Transverse colon (tissue), 4 donors: ENCODE measurements at regions not wholly inside any gene's neighbourhood (a gene's known extent, or its start where the extent isn't known, plus 50 kb on each side); places are given as distances from the start of the nearest gene placed in this dataset.

Source experiments
- DNase-seq: peaks from one replicate; pipeline ENCODE4 v3.0.0-alpha.2; 2019
- H3K27ac ChIP-seq, 4 donors: fragments of 200-600 bp; sonication (generic); 2 replicates each; pipeline ENCODE4 v1.5.1; 2016 to 2018; ENCODE audit warnings: inconsistent platforms in 4 of 4
- H3K27me3 ChIP-seq: fragments of 200-600 bp; sonication (generic); 2 replicates; pipeline ENCODE4 v1.5.1; 2017; ENCODE audit warnings: inconsistent platforms
- H3K36me3 ChIP-seq, 4 donors: fragments of 200-600 bp; sonication (generic); 2 replicates each; pipeline ENCODE4 v1.5.1; 2017 to 2019; ENCODE audit warnings: inconsistent platforms in 4 of 4
- H3K4me1 ChIP-seq, 4 donors: fragments of 200-600 bp; sonication (generic); 2 replicates each; pipeline ENCODE4 v1.5.1; 2017 to 2020; ENCODE audit warnings: inconsistent platforms in 4 of 4
- H3K4me3 ChIP-seq, 4 donors: fragments of 200-600 bp; sonication (generic); 1 replicate in 1 of 4; 2 replicates in 3 of 4; pipeline versions ENCODE4 v1.5.1 to v1.6.1; 2017 to 2019; ENCODE audit warnings: inconsistent platforms in 4 of 4
- H3K9me3 ChIP-seq, 2 donors: fragments of 200-600 bp; sonication (generic); 2 replicates each; pipeline ENCODE4 v1.5.1; 2017 to 2019; ENCODE audit warnings: inconsistent platforms in 2 of 2
- EP300 ChIP-seq: sonication (generic); formaldehyde crosslinking; IDR thresholded peaks from one replicate; pipeline ENCODE4 v1.6.1; 2017; ENCODE audit warnings: antibody characterized with exemption, low read depth
- POLR2A ChIP-seq: fragments of 450-650 bp; IDR thresholded peaks from one replicate; pipeline ENCODE4 v1.6.1; 2016; ENCODE audit warnings: antibody characterized with exemption, mild to moderate bottlenecking, moderate library complexity
- POLR2AphosphoS5 ChIP-seq, 3 donors: sonication (generic); formaldehyde crosslinking; IDR thresholded peaks; one replicate each; pipeline ENCODE4 v1.6.1; 2016; ENCODE audit warnings: antibody characterized with exemption in 3 of 3
- WGBS, 2 donors: methylation state at CpG; one replicate each; pipeline ENCODE4 v1.1.5; 2018; ENCODE audit warnings: low coverage in 1 of 2; 5-methylcytosine and 5-hydroxymethylcytosine counted together
- in situ Hi-C, 4 donors: fragments of 200-750 bp; cut with MboI; loops; one replicate each; pipeline versions ENCODE4 v1.15.0 to v1.15.1; 2017; ENCODE audit warnings: low sequenced_read_pairs in 3 of 4, low pct_ligation_motif_present in 1 of 4, low pct_unique_long_range_greater_than_20kb in 1 of 4
- intact Hi-C: fragments of 100-400 bp; cut with DNase I; formaldehyde crosslinking; loops from one replicate; pipeline ENCODE4 v1.15.1; 2023; ENCODE audit warnings: low total_unique reads
- TF ChIP-seq, protein P1 (sequence below), 5 experiments: fragments of 200-600 bp in 3 of 5; fragments of 450-650 bp in 2 of 5; sonication (generic) in 3 of 5; IDR thresholded peaks; 1 replicate in 2 of 5; 2 replicates in 3 of 5; pipeline ENCODE4 v1.5.1; 2016 to 2017; ENCODE audit warnings: antibody characterized with exemption in 5 of 5, inconsistent platforms in 3 of 5, mild to moderate bottlenecking in 2 of 5, moderate library complexity in 1 of 5

DNA sequence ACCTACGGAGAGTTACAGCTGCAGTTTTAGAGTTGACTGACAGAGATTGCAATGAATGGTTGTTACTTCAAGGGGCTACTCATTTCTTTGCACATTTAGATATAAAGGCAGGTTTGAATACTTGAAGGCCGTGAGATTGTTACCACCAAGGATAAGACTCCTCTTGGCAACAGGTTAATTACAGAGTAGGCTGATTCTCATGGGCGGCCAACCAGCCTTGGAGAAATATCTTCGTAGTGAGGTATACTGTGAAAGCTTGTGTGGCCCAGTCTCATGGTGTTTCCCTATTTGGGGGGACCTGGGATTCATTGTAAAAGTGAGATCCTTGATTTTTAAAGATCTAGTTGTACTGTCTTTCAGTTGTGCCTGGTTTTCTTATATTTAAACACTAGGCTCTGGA is 103.2 kb upstream of the OLFM3 start:
- Histone ChIP-seq H3K4me3 (no peak overlapping the region), H3K27ac (no peak overlapping the region), H3K4me1 (peaks cover 0 to 14% (median 4%) of the 10 kb centered on the region in 4 donors), H3K27me3 (no peaks in the 10 kb centered on the region), H3K9me3 (no peaks in the 10 kb centered on the region), H3K36me3 (no peaks in the 10 kb centered on the region)
- WGBS, 2 donors = 89 to 92% methylated on average over 3 to 4 of the region's 4 CpGs
- DNase-seq = no peak
- intact Hi-C loops = no loop called here
- in situ Hi-C loops = no loop called here
- TF ChIP-seq, protein P1, sequence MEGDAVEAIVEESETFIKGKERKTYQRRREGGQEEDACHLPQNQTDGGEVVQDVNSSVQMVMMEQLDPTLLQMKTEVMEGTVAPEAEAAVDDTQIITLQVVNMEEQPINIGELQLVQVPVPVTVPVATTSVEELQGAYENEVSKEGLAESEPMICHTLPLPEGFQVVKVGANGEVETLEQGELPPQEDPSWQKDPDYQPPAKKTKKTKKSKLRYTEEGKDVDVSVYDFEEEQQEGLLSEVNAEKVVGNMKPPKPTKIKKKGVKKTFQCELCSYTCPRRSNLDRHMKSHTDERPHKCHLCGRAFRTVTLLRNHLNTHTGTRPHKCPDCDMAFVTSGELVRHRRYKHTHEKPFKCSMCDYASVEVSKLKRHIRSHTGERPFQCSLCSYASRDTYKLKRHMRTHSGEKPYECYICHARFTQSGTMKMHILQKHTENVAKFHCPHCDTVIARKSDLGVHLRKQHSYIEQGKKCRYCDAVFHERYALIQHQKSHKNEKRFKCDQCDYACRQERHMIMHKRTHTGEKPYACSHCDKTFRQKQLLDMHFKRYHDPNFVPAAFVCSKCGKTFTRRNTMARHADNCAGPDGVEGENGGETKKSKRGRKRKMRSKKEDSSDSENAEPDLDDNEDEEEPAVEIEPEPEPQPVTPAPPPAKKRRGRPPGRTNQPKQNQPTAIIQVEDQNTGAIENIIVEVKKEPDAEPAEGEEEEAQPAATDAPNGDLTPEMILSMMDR (IDR thresholded peaks at IDR 0.05) = no peak
- no peak for TF ChIP-seq POLR2A
- no peak for TF ChIP-seq EP300
- TF ChIP-seq POLR2AphosphoS5 (IDR thresholded peaks at IDR 0.05) = no peak

DNA sequence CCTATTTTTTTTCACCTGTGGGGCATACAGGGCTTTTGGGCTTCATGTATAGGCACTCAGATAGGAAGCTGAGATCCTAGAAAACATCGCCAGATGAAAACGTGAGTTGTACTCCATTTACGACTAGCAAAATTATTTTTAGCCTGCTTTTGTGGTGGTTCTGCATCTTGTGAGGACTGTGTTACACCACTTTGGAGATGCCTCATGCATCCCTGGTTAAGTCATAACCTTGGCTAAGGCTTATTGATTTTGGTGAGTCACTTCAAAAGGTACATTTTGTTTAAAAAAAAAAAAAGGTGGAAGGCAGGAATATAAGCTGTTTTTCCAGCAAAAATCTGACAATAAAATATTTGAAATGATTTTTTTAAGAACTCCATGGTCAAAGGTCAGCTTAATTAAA is 101.8 kb upstream of the OLFM3 start:
- intact Hi-C loops (no loop called here), in situ Hi-C loops (no loop called here)
- peaks cover 0 to 4% (median 0%) of the 10 kb centered on the region in 4 donors for H3K4me1 ChIP-seq
- TF ChIP-seq POLR2A (no peak), POLR2AphosphoS5 (IDR thresholded peaks at IDR 0.05) (no peak), EP300 (no peak)
- TF ChIP-seq, protein P1 (IDR thresholded peaks at IDR 0.05) = no peak
- H3K27me3 ChIP-seq = no peaks in the 10 kb centered on the region
- H3K9me3 ChIP-seq = no peaks in the 10 kb centered on the region
- no peak overlapping the region for H3K4me3 ChIP-seq
- H3K36me3 ChIP-seq = no peaks in the 10 kb centered on the region
- DNase-seq = no peak
- H3K27ac ChIP-seq = no peak overlapping the region
- 79 to 94% methylated on average over 3 of the region's 3 CpGs for WGBS, 2 donors

DNA sequence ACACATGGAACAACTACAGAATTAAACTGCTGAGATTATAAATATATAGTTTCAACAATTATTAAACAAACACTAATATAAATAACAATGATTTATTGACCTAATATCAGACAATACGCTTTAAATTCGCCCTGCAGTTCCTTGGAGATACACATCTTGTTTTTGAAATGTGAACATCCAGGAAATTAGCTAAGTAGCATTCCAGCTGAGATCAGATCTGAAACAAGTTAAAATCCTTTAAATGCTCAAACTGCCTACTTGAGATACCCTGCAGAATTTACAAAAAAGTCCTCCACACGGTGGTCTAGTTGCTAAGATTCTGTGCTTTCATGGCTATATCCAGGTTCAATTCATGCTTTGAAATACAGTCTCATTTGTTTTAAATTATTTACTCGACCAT is 101.4 kb upstream of the OLFM3 start:
- WGBS, 2 donors = 59 to 72% methylated on average over 4 of the region's 4 CpGs
- no peaks in the 10 kb centered on the region for H3K4me1 ChIP-seq
- in situ Hi-C loops (no loop called here), intact Hi-C loops (no loop called here)
- H3K27ac ChIP-seq = no peak overlapping the region
- no peaks in the 10 kb centered on the region for H3K36me3 ChIP-seq
- TF ChIP-seq POLR2AphosphoS5 (IDR thresholded peaks at IDR 0.05) (no peak), POLR2A (no peak), EP300 (no peak)
- TF ChIP-seq, protein P1 (IDR thresholded peaks at IDR 0.05) = no peak
- no peak overlapping the region for H3K4me3 ChIP-seq
- no peaks in the 10 kb centered on the region for H3K27me3 ChIP-seq
- no peaks in the 10 kb centered on the region for H3K9me3 ChIP-seq
- no peak for DNase-seq

DNA sequence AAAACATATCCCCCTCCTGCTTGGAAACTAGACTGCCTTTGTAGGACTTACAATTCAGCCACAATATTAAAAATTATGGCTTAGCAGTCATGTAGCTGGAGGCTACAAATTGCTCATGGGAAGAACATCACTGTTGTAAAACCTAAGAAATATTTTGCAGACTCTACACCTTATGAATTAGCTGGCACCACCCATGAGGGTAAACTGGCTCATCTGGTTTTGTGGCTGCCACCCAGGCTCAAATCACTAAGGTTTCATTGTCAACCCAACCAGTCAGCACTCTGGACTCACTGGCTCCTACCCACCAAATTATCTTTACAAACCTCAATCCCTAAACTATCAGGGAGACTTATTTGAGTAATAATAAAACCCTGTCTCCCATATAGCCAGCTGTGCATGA is 100.7 kb upstream of the OLFM3 start:
- in situ Hi-C loops (no loop called here), intact Hi-C loops (no loop called here)
- Histone ChIP-seq H3K27me3 (no peaks in the 10 kb centered on the region), H3K27ac (no peak overlapping the region), H3K4me3 (no peak overlapping the region), H3K9me3 (no peaks in the 10 kb centered on the region), H3K36me3 (no peaks in the 10 kb centered on the region), H3K4me1 (no peaks in the 10 kb centered on the region)
- peak; percentile 44 for DNase-seq
- TF ChIP-seq POLR2A = no peak

DNA sequence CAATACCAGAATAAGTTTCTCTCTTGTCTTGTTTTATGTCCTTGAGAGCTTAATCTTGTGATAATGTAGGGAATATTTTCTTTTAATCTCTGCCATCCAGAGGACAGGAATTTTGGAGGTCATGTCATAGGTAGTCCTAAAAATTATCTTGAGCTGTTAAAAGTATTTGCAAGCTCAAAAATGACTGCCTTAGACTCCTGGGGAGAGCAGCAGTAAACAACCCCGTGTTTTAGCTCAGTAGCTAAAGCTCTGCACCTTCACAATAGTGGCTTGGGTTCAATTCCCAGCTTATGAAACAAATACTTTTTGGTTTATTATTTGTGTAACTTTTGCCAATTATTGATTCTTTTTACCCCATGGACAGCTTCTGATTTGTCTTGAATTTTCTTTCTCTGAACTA is 99.4 kb upstream of the OLFM3 start:
- intact Hi-C loops = no loop called here

More for the DNA sequence above, 99.4 kb upstream of the OLFM3 start:
- DNase-seq = no peak
- no peak overlapping the region for H3K27ac ChIP-seq
- 33 to 44% methylated on average over 1 of the region's 1 CpG for WGBS, 2 donors
- no peaks in the 10 kb centered on the region for H3K27me3 ChIP-seq
- no peak for TF ChIP-seq EP300
- in situ Hi-C loops = no loop called here
- no peaks in the 10 kb centered on the region for H3K4me1 ChIP-seq
- no peaks in the 10 kb centered on the region for H3K36me3 ChIP-seq
- H3K4me3 ChIP-seq = no peak overlapping the region
- H3K9me3 ChIP-seq = no peaks in the 10 kb centered on the region
